HG02571 (cell line): ENCODE measurements at regions not wholly inside any gene's neighbourhood (a gene's known extent, or its start where the extent isn't known, plus 50 kb on each side); places are given as distances from the start of the nearest gene placed in this dataset.
"Not testable (repeated sequence)": the region's sequence is repeated elsewhere in the genome, so short reads cannot be mapped to it uniquely, and the experiment has no call there.

Experiments used
- ATAC-seq: cut with Tn5 transposase; IDR thresholded peaks from one replicate; pipeline ENCODE4 v1.9.1; 2021; ENCODE audit warnings: mild to moderate bottlenecking, moderate library complexity; ENCODE audit not compliant: unreplicated experiment

GRCh38 chrX:69431420-69431819 lies 72.7 kb upstream of the NALF2 start:
- ATAC-seq: no peak

GRCh38 chrX:69430785-69431184 lies 73.3 kb upstream of the NALF2 start:
- ATAC-seq: no peak

GRCh38 chrX:69429339-69430015 lies 74.6 kb upstream of the NALF2 start:
- ATAC-seq: no peak

DNA sequence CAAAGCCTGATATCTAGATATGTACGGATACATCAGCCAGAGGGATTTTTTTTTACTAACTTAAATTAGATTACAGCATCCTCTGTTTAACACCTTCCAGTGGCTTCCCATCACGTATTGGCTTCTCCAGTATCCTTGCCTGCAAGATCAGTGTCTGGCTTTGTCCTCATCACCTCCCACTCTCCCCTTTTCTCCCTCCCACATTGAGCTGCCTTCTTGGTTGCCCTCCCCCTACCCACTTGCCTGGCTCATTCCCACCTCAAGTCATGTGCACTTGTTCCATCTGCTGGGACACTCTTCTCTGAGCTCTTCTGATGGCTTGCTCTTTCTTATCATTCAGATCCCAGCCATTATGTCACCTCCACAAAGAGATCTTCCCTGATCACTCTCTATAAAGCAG lies 75.9 kb upstream of the NALF2 start:
- ATAC-seq: no peak

DNA sequence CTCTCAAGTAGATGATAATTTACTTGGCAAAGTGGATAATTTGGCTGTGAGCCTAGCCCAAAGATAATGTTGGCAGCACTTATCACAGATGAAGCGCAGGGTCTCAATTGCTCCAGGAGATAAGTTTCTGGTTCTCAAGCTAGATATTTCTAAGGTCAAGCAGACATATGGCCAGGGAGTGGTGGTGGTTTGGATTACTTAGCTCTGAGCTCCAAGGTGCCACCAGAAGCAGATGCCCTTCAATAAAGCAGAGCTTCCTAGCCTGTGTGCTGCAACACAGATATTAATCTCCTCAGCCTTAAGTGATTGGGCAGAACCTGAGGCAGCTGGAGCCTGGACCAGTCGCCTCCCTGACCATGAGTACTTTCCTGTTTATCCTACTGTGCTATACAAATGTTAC lies 79.2 kb upstream of the NALF2 start:
- ATAC-seq: no peak

DNA sequence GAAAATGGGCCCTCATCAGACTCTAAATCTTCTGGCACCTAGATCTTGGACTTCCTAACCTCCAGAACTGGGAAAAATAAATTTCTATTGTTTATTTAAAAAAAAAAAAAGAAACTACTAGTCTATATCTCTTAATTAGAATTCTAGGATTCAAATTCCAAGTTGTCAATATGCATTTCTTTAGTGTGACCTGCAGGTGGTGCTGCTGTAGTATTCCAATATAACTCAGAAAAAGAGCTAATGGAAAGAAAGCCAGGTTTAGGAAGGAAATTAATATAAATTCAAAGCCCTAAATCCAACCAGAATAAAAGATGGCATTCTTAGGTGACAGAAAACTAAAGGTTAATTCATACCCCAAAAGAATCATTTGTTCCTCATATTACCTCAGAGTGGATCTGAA lies 80.0 kb upstream of the NALF2 start:
- ATAC-seq: no peak

GRCh38 chrX:69422208-69422607 lies 81.9 kb upstream of the NALF2 start:
- ATAC-seq: not testable (repeated sequence)

DNA sequence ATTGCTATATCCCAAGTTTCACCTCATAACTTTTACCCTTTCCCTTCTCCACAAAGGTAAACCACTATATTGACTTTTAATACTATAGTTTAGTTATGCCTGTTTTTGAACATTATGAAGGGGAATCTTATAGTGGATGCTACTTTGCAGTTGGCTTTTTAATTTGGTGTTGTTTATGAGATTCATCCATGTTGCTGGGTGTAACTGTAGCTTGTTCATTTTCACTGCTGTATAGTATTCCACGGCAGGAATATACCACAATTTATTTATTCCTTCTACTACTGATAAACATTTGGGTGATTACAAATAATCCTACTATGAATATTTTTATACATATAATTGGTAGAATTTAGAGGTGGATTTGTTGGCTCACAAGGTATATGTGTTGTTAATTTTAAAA lies 88.4 kb upstream of the NALF2 start:
- no peak for ATAC-seq

- no peak for ATAC-seq
Observed at GRCh38 chrX:69412661-69413060, 91.5 kb upstream of the NALF2 start.

- ATAC-seq: no peak
Observed at GRCh38 chrX:69398881-69399280, 105.2 kb upstream of the NALF2 start.

DNA sequence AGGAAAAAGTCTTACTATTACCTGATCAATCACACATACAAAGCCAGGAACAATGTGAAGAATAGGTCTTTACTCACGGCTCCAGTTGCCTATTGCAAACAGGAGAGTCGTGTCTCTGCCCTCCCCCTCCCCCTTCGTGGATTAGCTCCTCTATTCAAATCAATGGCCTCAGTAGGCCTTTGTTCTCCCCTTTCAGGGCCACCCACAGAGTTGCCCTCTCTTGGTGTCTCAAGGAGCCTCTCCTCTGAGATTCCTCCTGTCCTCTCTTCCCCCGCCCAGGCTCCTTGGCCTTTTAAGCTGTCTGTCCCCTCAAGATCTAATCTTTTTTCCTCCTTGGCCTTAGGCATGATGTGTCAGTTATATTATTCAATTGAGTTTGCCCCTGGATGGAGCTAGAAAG lies 107.2 kb upstream of the NALF2 start:
- ATAC-seq: no peak

DNA sequence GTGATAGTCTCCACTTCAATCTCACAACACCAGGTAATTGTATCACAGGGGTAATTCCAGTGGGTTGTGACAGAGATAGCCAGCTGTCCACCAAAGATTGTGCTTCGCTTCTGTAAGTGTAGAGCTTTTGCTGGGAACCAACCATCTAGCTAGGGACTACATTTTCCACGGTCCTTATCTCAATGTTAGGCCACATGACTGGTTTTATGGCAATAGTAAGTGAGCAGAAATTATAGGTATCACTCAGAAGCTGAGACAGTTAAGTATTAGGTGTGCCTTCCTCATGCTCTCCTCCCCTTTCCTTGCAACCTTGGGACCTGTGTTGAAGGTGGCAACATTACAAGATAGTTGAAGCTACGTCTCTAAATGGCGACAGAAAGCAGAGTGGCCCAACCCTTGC lies 108.8 kb upstream of the NALF2 start:
- ATAC-seq: no peak

- ATAC-seq: no peak
Observed at GRCh38 chrX:69389101-69389501, 115.0 kb upstream of the NALF2 start.

GRCh38 chrX:69388526-69388925 lies 115.6 kb upstream of the NALF2 start:
- ATAC-seq: no peak

- no peak for ATAC-seq
Observed at GRCh38 chrX:69387567-69388487, 116.3 kb upstream of the NALF2 start.

GRCh38 chrX:69386681-69387080 lies 117.4 kb upstream of the NALF2 start:
- no peak for ATAC-seq

DNA sequence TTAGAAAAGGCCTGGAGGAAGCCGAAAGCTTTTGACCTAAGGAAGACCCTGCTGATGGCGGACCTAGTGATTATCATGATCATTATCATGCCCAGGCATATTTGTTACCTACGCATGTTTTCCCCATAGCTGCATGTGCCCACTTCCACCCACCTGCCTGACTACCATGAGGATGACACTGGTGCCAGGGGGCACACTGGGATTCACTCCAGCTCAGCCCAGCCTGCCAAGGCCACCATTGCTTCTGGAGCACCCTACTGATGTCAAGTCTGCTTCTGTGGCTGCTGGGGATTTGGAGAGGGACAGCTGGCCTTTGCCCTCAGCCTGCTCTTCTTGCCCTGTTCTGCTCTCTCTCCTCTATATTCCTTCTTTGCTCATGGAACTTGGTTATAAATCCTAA lies 124.7 kb upstream of the NALF2 start:
- no peak for ATAC-seq

DNA sequence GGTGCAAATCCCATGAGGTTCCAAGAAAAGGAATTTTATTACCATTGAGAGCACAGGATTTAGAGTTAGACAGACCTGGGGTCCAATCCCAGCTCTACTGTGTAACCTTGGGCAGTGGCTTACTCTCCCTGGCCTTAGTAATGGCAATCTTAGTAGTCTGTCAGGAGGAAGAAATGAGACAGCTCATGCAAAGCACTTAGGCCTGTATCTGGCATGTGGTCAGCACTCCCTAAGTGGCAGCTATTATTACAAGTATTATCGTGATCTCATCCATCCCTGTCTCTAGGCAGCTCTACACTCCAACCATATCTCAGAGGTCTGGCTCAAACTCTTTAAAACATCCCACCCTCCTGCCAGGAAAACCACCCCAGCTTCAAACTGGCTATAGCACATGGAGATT lies 129.6 kb upstream of the NALF2 start:
- ATAC-seq: no peak

- no peak for ATAC-seq
Observed at GRCh38 chrX:69372435-69372834, 131.7 kb upstream of the NALF2 start.

DNA sequence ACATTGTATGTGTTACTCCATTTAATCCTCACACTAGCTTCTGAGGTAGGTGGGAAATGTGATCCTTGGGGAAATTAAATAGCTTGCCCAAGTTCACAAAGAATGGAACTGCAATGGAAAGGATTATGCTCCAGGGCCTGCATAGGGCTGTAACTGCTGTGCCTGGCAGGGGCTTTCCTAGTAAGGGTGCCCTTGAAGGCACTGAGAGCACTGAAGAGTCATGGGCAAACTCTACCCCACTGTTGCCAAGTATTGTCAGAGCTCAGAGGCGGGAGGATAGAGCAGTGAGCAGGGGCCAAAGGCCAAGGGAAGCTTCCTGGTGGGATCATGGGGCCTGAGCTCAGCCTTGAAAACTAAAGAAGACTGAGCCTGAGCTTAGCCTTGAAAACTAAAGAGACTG lies 133.0 kb upstream of the NALF2 start:
- no peak for ATAC-seq

DNA sequence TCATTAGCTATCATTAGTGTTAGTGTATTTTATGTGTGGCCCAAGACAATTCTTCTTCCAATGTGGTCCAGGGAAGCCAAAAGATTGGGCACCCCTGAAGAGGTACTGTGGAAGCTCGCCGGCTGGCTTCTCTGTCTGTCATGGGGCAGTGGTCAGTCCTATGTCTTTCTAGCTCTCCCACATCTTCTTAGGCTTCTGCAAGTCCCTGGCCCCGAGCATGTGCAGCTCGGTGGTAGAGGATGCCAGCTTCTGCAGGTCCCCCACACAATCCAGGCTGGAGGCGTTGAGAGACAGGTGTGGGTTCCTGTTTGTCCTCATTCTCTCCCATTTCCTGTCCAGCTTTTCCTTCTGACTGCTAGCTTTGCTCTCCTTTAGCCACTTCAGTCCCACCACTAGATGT lies 134.1 kb upstream of the NALF2 start:
- ATAC-seq: no peak

- no peak for ATAC-seq
Observed at GRCh38 chrX:69366183-69366582, 137.9 kb upstream of the NALF2 start.
